GM23338 (cell line): ENCODE measurements at regions not wholly inside any gene's neighbourhood (a gene's known extent, or its start where the extent isn't known, plus 50 kb on each side); places are given as distances from the start of the nearest gene placed in this dataset.

ENCODE experiments used
- CREB1 ChIP-seq: fragments of 250-450 bp; sonication (Bioruptor Pico); IDR thresholded peaks from 2 replicates; pipeline ENCODE4 v1.5.0; 2020; ENCODE audit warnings: low read depth, mild to moderate bottlenecking, moderate library complexity
- CTCF ChIP-seq, 2 experiments: fragments of 200-600 bp in 1 of 2; sonication (generic) in 1 of 2; conservative IDR thresholded peaks; 2 replicates each; pipeline versions ENCODE4 v1.5.1 to v1.6.1; 2016 to 2017; ENCODE audit warnings: antibody characterized with exemption in 2 of 2, low read depth in 2 of 2, mild to moderate bottlenecking in 2 of 2, moderate library complexity in 1 of 2
- ETS1 ChIP-seq: IDR thresholded peaks from 2 replicates; pipeline ENCODE4 v1.6.1; 2016; ENCODE audit warnings: antibody characterized with exemption
- EZH2 ChIP-seq: fragments of 200-600 bp; sonication (generic); IDR thresholded peaks from one replicate; pipeline ENCODE4 v1.8.0; 2017; ENCODE audit warnings: antibody characterized with exemption, mild to moderate bottlenecking, low read depth; ENCODE audit not compliant: unreplicated experiment
- EZH2phosphoT487 ChIP-seq: fragments of 200-600 bp; sonication (generic); IDR thresholded peaks from one replicate; pipeline ENCODE4 v1.8.1; 2018; ENCODE audit warnings: antibody characterized with exemption; ENCODE audit not compliant: unreplicated experiment
- JUNB ChIP-seq: IDR thresholded peaks from one replicate; pipeline ENCODE4 v1.6.1; 2016; ENCODE audit warnings: antibody characterized with exemption; ENCODE audit not compliant: unreplicated experiment
- NANOG ChIP-seq: IDR thresholded peaks from 2 replicates; pipeline ENCODE4 v1.6.1; 2016; ENCODE audit warnings: antibody characterized with exemption, borderline replicate concordance
- POLR2AphosphoS5 ChIP-seq: IDR thresholded peaks from 2 replicates; pipeline ENCODE4 v1.6.1; 2016; ENCODE audit warnings: antibody characterized with exemption, low read depth
- ZNF331 ChIP-seq: fragments of 250-450 bp; sonication (Bioruptor Pico); IDR thresholded peaks from 2 replicates; pipeline ENCODE4 v1.5.0; 2020; ENCODE audit warnings: low read depth, mild to moderate bottlenecking, moderate library complexity
- TF ChIP-seq, protein P1 (sequence below): IDR thresholded peaks from one replicate; pipeline ENCODE4 v1.6.1; 2018; ENCODE audit warnings: antibody characterized with exemption; ENCODE audit not compliant: unreplicated experiment

GRCh38 chr2:167550448-167550847, 662.2 kb downstream of the XIRP2 start:
- TF ChIP-seq, protein P1, sequence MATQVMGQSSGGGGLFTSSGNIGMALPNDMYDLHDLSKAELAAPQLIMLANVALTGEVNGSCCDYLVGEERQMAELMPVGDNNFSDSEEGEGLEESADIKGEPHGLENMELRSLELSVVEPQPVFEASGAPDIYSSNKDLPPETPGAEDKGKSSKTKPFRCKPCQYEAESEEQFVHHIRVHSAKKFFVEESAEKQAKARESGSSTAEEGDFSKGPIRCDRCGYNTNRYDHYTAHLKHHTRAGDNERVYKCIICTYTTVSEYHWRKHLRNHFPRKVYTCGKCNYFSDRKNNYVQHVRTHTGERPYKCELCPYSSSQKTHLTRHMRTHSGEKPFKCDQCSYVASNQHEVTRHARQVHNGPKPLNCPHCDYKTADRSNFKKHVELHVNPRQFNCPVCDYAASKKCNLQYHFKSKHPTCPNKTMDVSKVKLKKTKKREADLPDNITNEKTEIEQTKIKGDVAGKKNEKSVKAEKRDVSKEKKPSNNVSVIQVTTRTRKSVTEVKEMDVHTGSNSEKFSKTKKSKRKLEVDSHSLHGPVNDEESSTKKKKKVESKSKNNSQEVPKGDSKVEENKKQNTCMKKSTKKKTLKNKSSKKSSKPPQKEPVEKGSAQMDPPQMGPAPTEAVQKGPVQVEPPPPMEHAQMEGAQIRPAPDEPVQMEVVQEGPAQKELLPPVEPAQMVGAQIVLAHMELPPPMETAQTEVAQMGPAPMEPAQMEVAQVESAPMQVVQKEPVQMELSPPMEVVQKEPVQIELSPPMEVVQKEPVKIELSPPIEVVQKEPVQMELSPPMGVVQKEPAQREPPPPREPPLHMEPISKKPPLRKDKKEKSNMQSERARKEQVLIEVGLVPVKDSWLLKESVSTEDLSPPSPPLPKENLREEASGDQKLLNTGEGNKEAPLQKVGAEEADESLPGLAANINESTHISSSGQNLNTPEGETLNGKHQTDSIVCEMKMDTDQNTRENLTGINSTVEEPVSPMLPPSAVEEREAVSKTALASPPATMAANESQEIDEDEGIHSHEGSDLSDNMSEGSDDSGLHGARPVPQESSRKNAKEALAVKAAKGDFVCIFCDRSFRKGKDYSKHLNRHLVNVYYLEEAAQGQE = no peak
- TF ChIP-seq CREB1 (CRISPR knock-in tag) (no peak), CTCF (conservative IDR thresholded peaks at IDR 0.05; ENCODE audit: low read depth in 2 of 2) (peak; percentile 68 to 80), EZH2 (no peak), ZNF331 (no peak), POLR2AphosphoS5 (no peak), EZH2phosphoT487 (no peak), ETS1 (no peak), JUNB (no peak), NANOG (no peak)
